Mesothelial cell of epicardium (in vitro differentiated cells): ENCODE measurements at regions not wholly inside any gene's neighbourhood (a gene's known extent, or its start where the extent isn't known, plus 50 kb on each side); places are given as distances from the start of the nearest gene placed in this dataset.
"Not testable (repeated sequence)": the region's sequence is repeated elsewhere in the genome, so short reads cannot be mapped to it uniquely, and the experiment has no call there.

Experiments used
- DNase-seq, 2 experiments: peaks; one replicate each; pipeline ENCODE4 v3.0.0; 2021; ENCODE audit warnings: low spot score in 2 of 2; ENCODE audit not compliant: unreplicated experiment in 2 of 2
- H3K27ac Mint-ChIP-seq: 2 replicates; pipeline ENCODE4 v1.8.0; 2021; ENCODE audit warnings: mixed read lengths
- H3K27me3 Mint-ChIP-seq: 2 replicates; pipeline ENCODE4 v1.8.0; 2021; ENCODE audit warnings: low read depth, mixed read lengths
- H3K36me3 Mint-ChIP-seq: 2 replicates; pipeline ENCODE4 v1.8.0; 2021; ENCODE audit warnings: mixed read lengths
- H3K4me1 Mint-ChIP-seq: 2 replicates; pipeline ENCODE4 v1.8.0; 2021; ENCODE audit warnings: mixed read lengths
- H3K4me3 Mint-ChIP-seq: 2 replicates; pipeline ENCODE4 v1.8.0; 2021; ENCODE audit warnings: mild to moderate bottlenecking, moderate library complexity, mixed read lengths
- H3K9me3 Mint-ChIP-seq: 2 replicates; pipeline ENCODE4 v1.8.0; 2021; ENCODE audit warnings: mixed read lengths
- CTCF ChIP-seq: fragments of 200-600 bp; sonication (generic); IDR thresholded peaks from one replicate; pipeline ENCODE4 v1.5.0; 2021; ENCODE audit warnings: antibody characterized with exemption; ENCODE audit not compliant: unreplicated experiment

DNA sequence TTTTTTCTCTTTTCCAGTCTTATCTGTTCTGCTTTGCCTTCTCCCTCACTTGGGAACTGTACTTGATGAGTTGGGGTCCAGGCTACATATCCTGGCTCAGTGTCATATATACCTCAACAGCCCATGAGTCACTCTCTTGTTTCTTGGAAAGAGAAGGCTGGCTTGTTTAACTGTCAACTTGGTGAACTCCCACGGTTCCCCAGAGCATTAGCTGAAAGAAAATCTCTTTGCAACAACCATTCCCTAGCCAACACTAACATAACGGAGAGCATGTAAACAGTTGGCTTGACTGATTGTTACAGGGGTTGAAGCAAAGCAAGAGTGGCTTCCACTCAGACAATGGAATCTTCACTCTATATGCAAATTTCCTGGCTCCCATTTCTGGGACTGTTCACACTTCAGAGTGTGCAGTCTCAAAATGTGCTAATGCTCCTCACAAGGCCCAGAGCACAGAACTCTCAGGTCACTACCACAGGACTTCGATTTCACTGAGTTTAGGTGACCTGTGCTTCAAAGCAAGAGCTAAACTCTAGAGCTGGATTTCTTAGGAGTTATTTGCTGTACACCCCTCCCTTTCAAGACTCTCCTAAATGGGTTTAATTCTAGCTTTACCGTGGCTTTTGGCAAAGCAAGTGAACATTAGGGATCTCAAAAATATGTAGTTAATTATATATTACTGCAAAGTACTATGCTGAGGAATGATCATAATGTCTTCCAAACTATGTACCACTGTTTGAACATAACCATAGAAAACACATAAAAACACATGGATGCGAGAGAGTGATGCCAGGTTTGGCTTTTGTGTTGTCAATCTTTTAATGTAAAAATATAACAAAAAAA is 609.8 kb downstream of the RFPL4B start:
- peaks cover 4% of the 10 kb centered on the region for H3K9me3 Mint-ChIP-seq
- peaks cover 24% of the 10 kb centered on the region for H3K4me1 Mint-ChIP-seq
- peaks cover 8% of the 10 kb centered on the region for H3K36me3 Mint-ChIP-seq
- no peaks in the 10 kb centered on the region for H3K27me3 Mint-ChIP-seq
- no peak overlapping the region for H3K4me3 Mint-ChIP-seq
- peak overlapping the region; percentile 82 for H3K27ac Mint-ChIP-seq
- DNase-seq, result no peak
- TF ChIP-seq CTCF, result no peak

DNA sequence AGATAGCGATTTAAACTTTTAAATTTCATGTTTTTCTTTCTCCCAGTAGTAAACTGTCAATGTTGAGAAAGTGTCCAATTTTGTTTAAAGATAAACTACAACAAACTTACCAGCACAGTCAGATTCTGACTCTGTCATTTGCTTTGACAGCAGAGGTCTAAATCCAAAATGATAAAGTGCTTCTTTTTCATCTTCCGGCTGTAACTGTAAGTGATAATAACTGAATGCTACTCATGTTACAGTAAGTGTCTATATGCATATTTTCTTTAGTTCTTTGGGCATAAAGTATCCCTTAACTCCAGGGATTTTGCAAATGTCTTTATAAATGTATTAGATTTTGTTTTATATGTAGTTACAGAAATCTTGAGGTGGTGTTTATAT is 610.4 kb downstream of the RFPL4B start:
- TF ChIP-seq CTCF, result no peak
- no peaks in the 10 kb centered on the region for H3K27me3 Mint-ChIP-seq
- H3K27ac Mint-ChIP-seq, result no peak overlapping the region
- H3K4me1 Mint-ChIP-seq, result peaks cover 19% of the 10 kb centered on the region
- H3K9me3 Mint-ChIP-seq, result peaks cover 4% of the 10 kb centered on the region
- peaks cover 8% of the 10 kb centered on the region for H3K36me3 Mint-ChIP-seq
- H3K4me3 Mint-ChIP-seq, result no peak overlapping the region
- no peak for DNase-seq

DNA sequence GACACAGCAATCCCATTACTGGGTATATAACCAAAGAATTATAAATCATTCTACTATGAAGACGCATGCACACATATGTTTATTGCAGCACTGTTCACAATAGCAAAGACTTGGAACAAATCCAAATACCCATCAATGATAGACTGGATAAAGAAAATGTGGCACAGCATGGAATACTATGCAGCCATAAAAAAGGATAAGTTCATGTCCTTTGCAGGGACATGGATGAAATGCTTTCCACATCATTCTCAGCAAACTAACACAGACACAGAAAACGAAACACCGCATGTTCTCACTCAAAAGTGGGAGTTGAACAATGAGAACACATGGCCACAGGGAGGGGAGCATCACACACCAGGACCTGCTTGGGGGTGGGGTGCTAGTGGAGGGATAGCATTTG is 613.0 kb downstream of the RFPL4B start:
- H3K27me3 Mint-ChIP-seq, H3K27ac Mint-ChIP-seq, H3K4me3 Mint-ChIP-seq, DNase-seq, H3K36me3 Mint-ChIP-seq, H3K9me3 Mint-ChIP-seq: not testable (repeated sequence)
- peaks cover 15% of the 10 kb centered on the region for H3K4me1 Mint-ChIP-seq

DNA sequence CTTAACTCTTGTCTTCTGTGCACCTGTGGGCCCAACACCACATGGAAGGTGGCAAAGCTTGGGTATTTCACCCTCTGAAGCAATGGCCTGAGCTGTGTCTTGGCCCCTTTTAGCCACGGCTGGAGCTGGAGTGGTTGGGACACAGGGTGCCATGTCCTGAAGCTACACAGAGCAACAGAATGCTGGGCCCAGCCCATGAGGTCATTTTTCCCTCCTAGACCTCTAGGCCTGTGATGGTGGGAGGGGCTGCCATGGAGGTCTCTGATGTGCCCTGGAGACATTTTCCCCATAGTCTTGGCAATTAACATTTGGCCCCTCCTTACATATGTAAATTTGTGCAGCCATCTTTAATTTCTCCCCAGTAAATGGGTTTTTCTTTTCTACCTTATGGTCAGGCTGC is 620.8 kb downstream of the RFPL4B start:
- Mint-ChIP-seq H3K27me3 (no peaks in the 10 kb centered on the region), H3K4me1 (no peaks in the 10 kb centered on the region), H3K36me3 (peaks cover 8% of the 10 kb centered on the region), H3K27ac (no peak overlapping the region), H3K9me3 (peaks cover 28% of the 10 kb centered on the region), H3K4me3 (no peak overlapping the region)
- DNase-seq, result no peak
- no peak for TF ChIP-seq CTCF

DNA sequence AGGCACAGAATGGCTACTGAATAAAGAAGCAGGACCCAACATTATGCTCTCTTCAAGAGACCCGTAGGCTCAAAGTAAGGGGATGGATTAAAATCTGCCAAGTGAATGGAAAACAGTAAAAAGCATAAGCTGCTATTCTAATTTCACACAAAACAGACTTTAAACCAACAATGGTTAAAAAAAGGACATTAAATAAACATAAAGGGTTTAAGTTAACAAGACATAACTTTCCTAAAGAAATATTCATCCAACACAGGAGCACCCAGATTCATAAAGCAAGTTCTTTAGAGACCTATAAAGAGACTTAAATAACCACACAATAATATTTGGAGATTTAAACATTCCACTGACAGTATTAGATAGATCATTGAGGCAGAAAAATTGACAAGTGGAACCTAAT is 624.5 kb downstream of the RFPL4B start:
- Mint-ChIP-seq H3K27me3 (no peaks in the 10 kb centered on the region), H3K9me3 (peaks cover 46% of the 10 kb centered on the region), H3K4me1 (no peaks in the 10 kb centered on the region), H3K4me3 (no peak overlapping the region), H3K36me3 (peaks cover 14% of the 10 kb centered on the region), H3K27ac (no peak overlapping the region)
- DNase-seq, result no peak
- no peak for TF ChIP-seq CTCF

DNA sequence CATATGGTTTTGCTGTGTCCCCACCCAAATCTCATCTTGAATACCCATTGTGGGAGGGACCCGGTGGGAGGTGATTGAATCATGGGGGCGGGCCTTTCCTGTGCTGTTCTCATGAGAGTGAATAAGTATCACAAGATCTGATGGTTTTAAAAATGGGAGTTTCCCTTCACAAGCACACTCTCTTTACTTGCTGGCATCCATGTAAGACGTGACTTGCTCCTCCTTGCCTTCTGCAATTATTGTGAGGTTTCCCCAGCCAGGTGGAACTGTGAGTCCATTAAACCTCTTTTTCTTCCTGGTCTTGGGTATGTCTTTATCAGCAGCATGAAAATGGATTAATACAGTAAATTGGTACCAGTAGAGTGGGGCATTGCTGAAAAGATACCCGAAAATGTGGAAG is 627.8 kb downstream of the RFPL4B start:
- H3K4me1 Mint-ChIP-seq, H3K27me3 Mint-ChIP-seq, H3K4me3 Mint-ChIP-seq, H3K27ac Mint-ChIP-seq, H3K36me3 Mint-ChIP-seq, DNase-seq: not testable (repeated sequence)
- H3K9me3 Mint-ChIP-seq, result peaks cover 28% of the 10 kb centered on the region

GRCh38 chr6:112976579-112976978 is 629.4 kb downstream of the RFPL4B start:
- not testable (repeated sequence) for H3K27ac Mint-ChIP-seq, DNase-seq, H3K36me3 Mint-ChIP-seq, H3K27me3 Mint-ChIP-seq, H3K4me3 Mint-ChIP-seq
- peaks cover 14% of the 10 kb centered on the region for H3K4me1 Mint-ChIP-seq
- H3K9me3 Mint-ChIP-seq, result peaks cover 27% of the 10 kb centered on the region
